Hepatocyte (in vitro differentiated cells): ENCODE measurements at regions not wholly inside any gene's neighbourhood (a gene's known extent, or its start where the extent isn't known, plus 50 kb on each side); places are given as distances from the start of the nearest gene placed in this dataset.

Source experiments
- DNase-seq: peaks from one replicate; pipeline ENCODE4 v3.0.0-alpha.2; 2016; ENCODE audit warnings: low spot score
- H2AFZ ChIP-seq: fragments of 200-600 bp; sonication (generic); 2 replicates; pipeline ENCODE4 v1.6.0; 2016; ENCODE audit warnings: antibody characterized with exemption, mild to moderate bottlenecking
- H3K27ac ChIP-seq: fragments of 200-600 bp; sonication (generic); 2 replicates; pipeline ENCODE4 v1.5.1; 2016; ENCODE audit warnings: mild to moderate bottlenecking
- H3K27me3 ChIP-seq: fragments of 200-600 bp; sonication (generic); 2 replicates; pipeline ENCODE4 v1.6.1; 2016
- H3K36me3 ChIP-seq: fragments of 200-600 bp; sonication (generic); replicated peaks from 2 replicates; pipeline ENCODE4 v1.5.1; 2016; ENCODE audit warnings: low read depth; ENCODE audit not compliant: insufficient read depth
- H3K4me1 ChIP-seq: fragments of 200-600 bp; sonication (generic); 2 replicates; pipeline ENCODE4 v1.5.1; 2016; ENCODE audit warnings: mild to moderate bottlenecking, moderate library complexity; ENCODE audit not compliant: insufficient read depth
- H3K4me2 ChIP-seq: fragments of 200-600 bp; sonication (generic); 2 replicates; pipeline ENCODE4 v1.6.0; 2016
- H3K4me3 ChIP-seq: fragments of 200-600 bp; sonication (generic); 2 replicates; pipeline ENCODE4 v1.5.1; 2016; ENCODE audit warnings: mild to moderate bottlenecking
- H3K79me2 ChIP-seq: fragments of 200-600 bp; sonication (generic); 2 replicates; pipeline ENCODE4 v1.6.0; 2017; ENCODE audit warnings: mild to moderate bottlenecking
- H3K9me2 ChIP-seq: fragments of 200-600 bp; sonication (generic); replicated peaks from 2 replicates; pipeline ENCODE4 v1.6.0; 2017; ENCODE audit warnings: mild to moderate bottlenecking; ENCODE audit not compliant: insufficient read depth
- H3K9me3 ChIP-seq: fragments of 200-600 bp; sonication (generic); 2 replicates; pipeline ENCODE4 v1.5.1; 2016; ENCODE audit warnings: low read depth, mild to moderate bottlenecking
- H4K20me1 ChIP-seq: fragments of 200-600 bp; sonication (generic); 2 replicates; pipeline ENCODE4 v1.6.0; 2016; ENCODE audit warnings: mild to moderate bottlenecking; ENCODE audit not compliant: insufficient read depth, poor library complexity, severe bottlenecking
- CTCF ChIP-seq: fragments of 200-600 bp; sonication (generic); IDR thresholded peaks from 2 replicates; pipeline ENCODE4 v1.5.1; 2016; ENCODE audit warnings: antibody characterized with exemption, mild to moderate bottlenecking; ENCODE audit not compliant: poor library complexity
- EZH2 ChIP-seq: fragments of 200-600 bp; sonication (generic); IDR thresholded peaks from 2 replicates; pipeline ENCODE4 v1.6.1; 2016; ENCODE audit warnings: antibody characterized with exemption, mild to moderate bottlenecking, borderline replicate concordance
- EZH2phosphoT487 ChIP-seq: fragments of 200-600 bp; sonication (generic); IDR thresholded peaks from one replicate; pipeline ENCODE4 v1.6.1; 2018; ENCODE audit warnings: antibody characterized with exemption, mild to moderate bottlenecking, low read depth, moderate library complexity; ENCODE audit not compliant: unreplicated experiment, severe bottlenecking
- WGBS: methylation state at CpG from one replicate; pipeline ENCODE4 v1.1.6; 2016; ENCODE audit warnings: low lambda C conversion rate; ENCODE audit errors: missing lambda C conversion rate; 5-methylcytosine and 5-hydroxymethylcytosine counted together

- DNase-seq, result no peak
- Histone ChIP-seq H3K4me1 (no peaks in the 10 kb centered on the region), H2AFZ (no peak overlapping the region), H3K27ac (no peak overlapping the region), H3K4me3 (no peak overlapping the region), H3K27me3 (peaks cover 12% of the 10 kb centered on the region), H3K36me3 (no peaks in the 10 kb centered on the region), H3K4me2 (no peak overlapping the region), H4K20me1 (no peaks in the 10 kb centered on the region), H3K9me2 (no peaks in the 10 kb centered on the region), H3K79me2 (no peaks in the 10 kb centered on the region), H3K9me3 (no peaks in the 10 kb centered on the region)
- WGBS, result 92% methylated on average over 4 of the region's 4 CpGs
- no peak for TF ChIP-seq CTCF
- no peak for TF ChIP-seq EZH2
- TF ChIP-seq EZH2phosphoT487, result no peak
Observed at GRCh38 chr1:30633294-30633693, 90.1 kb downstream of the MATN1 start.

- no peaks in the 10 kb centered on the region for H3K9me2 ChIP-seq
- DNase-seq, result no peak
- no peaks in the 10 kb centered on the region for H3K4me1 ChIP-seq
- H3K4me2 ChIP-seq, result no peak overlapping the region
- H3K4me3 ChIP-seq, result no peak overlapping the region
- no peaks in the 10 kb centered on the region for H3K9me3 ChIP-seq
- 90% methylated on average over 7 of the region's 7 CpGs for whole genome bisulfite sequencing
- H4K20me1 ChIP-seq, result no peaks in the 10 kb centered on the region
- H2AFZ ChIP-seq, result no peak overlapping the region
- no peak overlapping the region for H3K27ac ChIP-seq
- TF ChIP-seq EZH2 (no peak), CTCF (no peak), EZH2phosphoT487 (no peak)
- no peaks in the 10 kb centered on the region for H3K79me2 ChIP-seq
- peaks cover 12% of the 10 kb centered on the region for H3K27me3 ChIP-seq
- H3K36me3 ChIP-seq, result no peaks in the 10 kb centered on the region
Observed at GRCh38 chr1:30632481-30632880, 90.9 kb downstream of the MATN1 start.

- Histone ChIP-seq H3K9me2 (no peaks in the 10 kb centered on the region), H2AFZ (no peak overlapping the region), H3K4me2 (no peak overlapping the region), H3K4me1 (no peaks in the 10 kb centered on the region), H3K27me3 (peaks cover 12% of the 10 kb centered on the region), H3K79me2 (no peaks in the 10 kb centered on the region), H3K4me3 (no peak overlapping the region), H3K36me3 (no peaks in the 10 kb centered on the region), H3K9me3 (no peaks in the 10 kb centered on the region), H3K27ac (no peak overlapping the region), H4K20me1 (no peaks in the 10 kb centered on the region)
- 96% methylated on average over 2 of the region's 2 CpGs for WGBS
- no peak for TF ChIP-seq EZH2
- TF ChIP-seq EZH2phosphoT487, result no peak
- TF ChIP-seq CTCF, result no peak
- DNase-seq, result no peak
Observed at GRCh38 chr1:30631700-30632099, 91.7 kb downstream of the MATN1 start.

GRCh38 chr1:30629501-30629900 lies 93.9 kb downstream of the MATN1 start:
- Histone ChIP-seq H3K4me1 (no peaks in the 10 kb centered on the region), H2AFZ (no peak overlapping the region), H3K4me2 (no peak overlapping the region), H3K79me2 (no peaks in the 10 kb centered on the region), H4K20me1 (no peaks in the 10 kb centered on the region), H3K27me3 (peaks cover 12% of the 10 kb centered on the region), H3K4me3 (no peak overlapping the region), H3K36me3 (no peaks in the 10 kb centered on the region), H3K9me3 (no peaks in the 10 kb centered on the region), H3K9me2 (no peaks in the 10 kb centered on the region), H3K27ac (no peak overlapping the region)
- no peak for TF ChIP-seq EZH2
- WGBS, result 84% methylated on average over 5 of the region's 5 CpGs
- DNase-seq, result no peak
